A673 (cell line): ENCODE measurements at regions not wholly inside any gene's neighbourhood (a gene's known extent, or its start where the extent isn't known, plus 50 kb on each side); places are given as distances from the start of the nearest gene placed in this dataset.

Source experiments
- CTCF ChIP-seq: fragments of 300-800, 200-600 bp; sonication (generic); conservative IDR thresholded peaks from 2 replicates; pipeline ENCODE4 v1.5.1; 2017; ENCODE audit warnings: low read depth, mild to moderate bottlenecking, antibody characterized with exemption, low read length, moderate library complexity, mixed read lengths
- EZH2 ChIP-seq: fragments of 200-600 bp; sonication (generic); IDR thresholded peaks from 2 replicates; pipeline ENCODE4 v1.6.1; 2017; ENCODE audit warnings: borderline replicate concordance, low read depth, mild to moderate bottlenecking, mixed read lengths, antibody characterized with exemption, low read length; ENCODE audit not compliant: poor library complexity, severe bottlenecking

GRCh38 chr10:129056734-129057689, 410.0 kb upstream of the MGMT start:
- TF ChIP-seq CTCF (no peak), EZH2 (no peak)
